ENCODE measurements at regions not wholly inside any gene's neighbourhood (a gene's known extent, or its start where the extent isn't known, plus 50 kb on each side); places are given as distances from the start of the nearest gene placed in this dataset.

- TF ChIP-seq REST (IDR thresholded peaks at IDR 0.05; ENCODE audit: insufficient replicate concordance, low read depth): no peak
- no peak for TF ChIP-seq CTCF (IDR thresholded peaks at IDR 0.05; ENCODE audit: insufficient read depth, low read length)
- no peak for TF ChIP-seq SPI1 (IDR thresholded peaks at IDR 0.05; ENCODE audit: borderline replicate concordance, low read depth)
- no peak for TF ChIP-seq POLR2AphosphoS5 (IDR thresholded peaks at IDR 0.05; ENCODE audit: low read depth)
- TF ChIP-seq GABPA (IDR thresholded peaks at IDR 0.05; ENCODE audit: low read depth): no peak
- Histone ChIP-seq H3K4me3 (replicated peaks; ENCODE audit: insufficient read depth, low read length) (no peak overlapping the region), H3K27me3 (ENCODE audit: insufficient read depth, poor library complexity, severe bottlenecking) (no peaks in the 10 kb centered on the region), H3K27ac (replicated peaks) (no peak overlapping the region)
- no peak for DNase-seq (ENCODE audit: low read depth in 1 of 2, low spot score in 1 of 2)
Measured at GRCh38 chr6:121540210-121540609, 104.8 kb downstream of the GJA1 start.

GRCh38 chr6:121544691-121545090 lies 109.2 kb downstream of the GJA1 start:
- TF ChIP-seq SPI1 (IDR thresholded peaks at IDR 0.05; ENCODE audit: borderline replicate concordance, low read depth): no peak
- DNase-seq (ENCODE audit: low read depth in 1 of 2, low spot score in 1 of 2): no peak
- Histone ChIP-seq H3K27me3 (ENCODE audit: insufficient read depth, poor library complexity, severe bottlenecking) (no peaks in the 10 kb centered on the region), H3K27ac (replicated peaks) (no peak overlapping the region), H3K4me3 (replicated peaks; ENCODE audit: insufficient read depth, low read length) (no peak overlapping the region)

GRCh38 chr6:121548131-121548530 lies 112.7 kb downstream of the GJA1 start:
- H3K4me3 ChIP-seq (replicated peaks; ENCODE audit: insufficient read depth, low read length): no peak overlapping the region
- H3K27me3 ChIP-seq (ENCODE audit: insufficient read depth, poor library complexity, severe bottlenecking): no peaks in the 10 kb centered on the region
- no peak for DNase-seq (ENCODE audit: low read depth in 1 of 2, low spot score in 1 of 2)
- TF ChIP-seq SPI1 (IDR thresholded peaks at IDR 0.05; ENCODE audit: borderline replicate concordance, low read depth): no peak
- TF ChIP-seq POLR2AphosphoS5 (IDR thresholded peaks at IDR 0.05; ENCODE audit: low read depth): no peak
- TF ChIP-seq GABPA (IDR thresholded peaks at IDR 0.05; ENCODE audit: low read depth): no peak
- TF ChIP-seq REST (IDR thresholded peaks at IDR 0.05; ENCODE audit: insufficient replicate concordance, low read depth): no peak
- no peak for TF ChIP-seq CTCF (IDR thresholded peaks at IDR 0.05; ENCODE audit: insufficient read depth, low read length)
- no peak overlapping the region for H3K27ac ChIP-seq (replicated peaks)

- no peaks in the 10 kb centered on the region for H3K27me3 ChIP-seq (ENCODE audit: insufficient read depth, poor library complexity, severe bottlenecking)
- no peak overlapping the region for H3K27ac ChIP-seq (replicated peaks)
- H3K4me3 ChIP-seq (replicated peaks; ENCODE audit: insufficient read depth, low read length): no peak overlapping the region
- DNase-seq (ENCODE audit: low read depth in 1 of 2, low spot score in 1 of 2): no peak
- TF ChIP-seq GABPA (IDR thresholded peaks at IDR 0.05; ENCODE audit: low read depth) (no peak), POLR2AphosphoS5 (IDR thresholded peaks at IDR 0.05; ENCODE audit: low read depth) (no peak), REST (IDR thresholded peaks at IDR 0.05; ENCODE audit: insufficient replicate concordance, low read depth) (no peak), CTCF (IDR thresholded peaks at IDR 0.05; ENCODE audit: insufficient read depth, low read length) (no peak), SPI1 (IDR thresholded peaks at IDR 0.05; ENCODE audit: borderline replicate concordance, low read depth) (no peak)
Measured at GRCh38 chr6:121549736-121550135, 114.3 kb downstream of the GJA1 start.
